Renal cortex interstitium (tissue), 11 donors: ENCODE measurements at regions not wholly inside any gene's neighbourhood (a gene's known extent, or its start where the extent isn't known, plus 50 kb on each side); places are given as distances from the start of the nearest gene placed in this dataset.
"Not testable (repeated sequence)": the region's sequence is repeated elsewhere in the genome, so short reads cannot be mapped to it uniquely, and the experiment has no call there.

Experiments used
- DNase-seq, 11 donors: peaks; one replicate each; pipeline ENCODE4 v3.0.0-alpha.2; 2013; ENCODE audit warnings: low read depth in 9 of 11, low spot score in 4 of 11; ENCODE audit errors: extremely low read depth in 1 of 11

- DNase-seq = not testable (repeated sequence)
Measured at GRCh38 chr16:88182967-88183881, 199.5 kb upstream of the ZNF469 start.

GRCh38 chr16:88184053-88184452 is 198.7 kb upstream of the ZNF469 start:
- DNase-seq = not testable (repeated sequence)

GRCh38 chr16:88184566-88185355 is 198.0 kb upstream of the ZNF469 start:
- DNase-seq = not testable (repeated sequence)

- DNase-seq = not testable (repeated sequence)
Measured at GRCh38 chr16:88185406-88185805, 197.4 kb upstream of the ZNF469 start.

DNA sequence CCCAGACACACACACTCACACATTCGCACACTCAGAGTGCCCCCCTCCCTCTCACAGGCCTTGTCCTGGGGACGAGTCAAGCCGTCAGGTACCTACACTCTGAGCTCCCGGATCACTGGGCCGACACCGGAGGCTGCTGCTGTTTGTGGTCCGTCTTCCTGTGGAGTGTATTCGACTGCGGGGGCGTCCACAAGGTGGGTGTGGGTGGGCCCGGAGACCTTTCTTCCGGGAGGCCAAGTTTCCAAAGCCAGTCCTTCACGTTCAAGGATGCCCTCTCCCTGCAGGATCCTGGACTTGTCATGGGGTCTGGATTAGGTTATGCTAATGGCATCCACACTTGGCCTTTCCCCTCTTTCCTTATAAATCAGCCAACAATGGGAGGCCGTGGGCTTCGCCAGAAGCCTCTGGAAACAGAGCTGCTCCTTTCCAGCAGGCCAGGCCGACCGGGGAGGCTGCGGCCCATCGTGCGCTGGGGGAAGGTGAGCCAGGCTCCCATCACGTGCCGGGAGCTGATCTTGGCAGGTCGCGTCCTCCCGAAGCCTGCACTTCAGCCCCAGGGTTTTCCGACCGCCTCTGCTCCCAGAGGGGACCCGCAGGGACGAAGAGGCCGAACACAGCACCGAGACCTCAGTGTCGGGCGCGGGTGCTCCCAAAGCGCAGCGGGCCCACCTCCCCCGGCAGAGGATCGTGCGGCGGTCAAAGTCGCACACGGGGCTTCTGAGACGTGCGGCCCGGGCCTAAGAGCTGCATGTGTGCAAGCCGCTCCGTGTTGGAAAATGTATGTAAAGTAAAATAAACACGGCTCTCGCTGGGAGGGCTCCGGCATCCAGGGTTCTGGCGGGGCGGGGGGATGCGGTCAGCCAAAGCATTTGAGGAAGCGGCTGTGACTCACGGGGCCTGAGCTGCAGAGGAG is 196.5 kb upstream of the ZNF469 start:
- DNase-seq = not testable (repeated sequence)

GRCh38 chr16:88186889-88187870 is 195.6 kb upstream of the ZNF469 start:
- DNase-seq = not testable (repeated sequence)

- DNase-seq = not testable (repeated sequence)
Measured at GRCh38 chr16:88188171-88188895, 194.4 kb upstream of the ZNF469 start.

DNA sequence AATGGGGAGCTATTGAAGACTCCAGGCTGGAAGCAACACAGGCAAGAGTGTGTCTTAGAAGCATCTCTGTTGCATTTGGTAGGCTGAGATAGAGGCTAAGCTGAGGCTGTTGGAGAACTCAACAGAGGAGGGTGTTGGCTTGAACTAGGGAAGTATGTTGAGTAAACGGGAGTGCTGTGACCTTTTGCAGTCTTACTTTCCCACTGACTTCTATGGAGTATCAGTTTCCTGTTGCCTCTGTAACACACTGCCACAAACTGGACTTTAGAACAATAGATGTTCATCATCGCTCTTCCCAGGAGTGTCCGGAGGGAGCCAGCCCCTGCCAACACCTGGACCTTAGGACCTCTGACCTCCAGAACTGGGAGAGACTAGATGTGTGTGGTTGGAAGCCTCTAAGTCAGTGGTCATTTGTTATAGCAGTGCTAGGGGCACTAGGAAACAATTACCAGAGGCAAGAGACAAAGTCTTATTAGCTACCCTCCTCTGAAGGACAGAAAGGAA is 192.1 kb upstream of the ZNF469 start:
- DNase-seq = not testable (repeated sequence)

DNA sequence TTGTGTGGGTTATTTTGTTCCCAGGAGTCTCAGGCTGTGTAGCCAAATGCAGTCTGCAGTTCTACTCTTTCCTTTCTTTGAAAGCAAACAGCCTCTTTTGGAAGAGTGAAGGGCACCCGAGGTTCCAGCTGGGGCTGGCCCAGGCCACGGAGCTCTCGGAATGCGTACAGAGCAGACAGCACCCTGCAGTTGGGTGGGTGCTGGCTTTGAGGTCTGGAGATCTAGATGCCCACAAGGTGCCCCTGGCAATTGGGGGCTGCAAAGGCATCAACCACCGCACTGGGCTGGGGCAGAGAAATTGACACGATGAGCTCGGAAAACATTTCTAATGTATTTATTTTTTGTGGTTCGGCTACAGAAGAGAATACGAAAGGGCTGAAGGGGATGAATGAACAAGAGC is 191.6 kb upstream of the ZNF469 start:
- not testable (repeated sequence) for DNase-seq

DNA sequence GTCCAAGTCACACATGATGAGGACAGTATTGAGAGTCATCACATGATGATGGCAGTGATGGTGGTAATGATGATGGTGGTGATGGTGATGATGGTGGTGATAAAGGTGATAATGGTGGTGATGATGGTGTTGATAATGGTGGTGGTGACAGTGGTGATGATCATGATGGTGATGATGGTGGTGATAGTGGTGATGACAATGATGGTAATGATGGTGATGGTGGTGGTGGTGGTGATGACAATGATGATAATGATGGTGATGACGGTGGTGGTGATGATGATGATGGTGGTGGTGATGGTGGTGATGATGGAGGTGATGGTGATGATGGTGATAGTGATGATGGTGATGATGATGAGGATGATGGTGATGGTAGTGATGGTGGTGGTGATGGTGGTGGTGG is 190.2 kb upstream of the ZNF469 start:
- DNase-seq = no peak

- peak in 4 of 11 donors; percentile 34 to 52 (median 43) for DNase-seq
Measured at GRCh38 chr16:88193706-88194396, 188.9 kb upstream of the ZNF469 start.

GRCh38 chr16:88194397-88195268 is 188.1 kb upstream of the ZNF469 start:
- peak in 6 of 11 donors; percentile 18 to 55 (median 40) for DNase-seq

GRCh38 chr16:88195269-88195705 is 187.5 kb upstream of the ZNF469 start:
- DNase-seq = no peak

DNA sequence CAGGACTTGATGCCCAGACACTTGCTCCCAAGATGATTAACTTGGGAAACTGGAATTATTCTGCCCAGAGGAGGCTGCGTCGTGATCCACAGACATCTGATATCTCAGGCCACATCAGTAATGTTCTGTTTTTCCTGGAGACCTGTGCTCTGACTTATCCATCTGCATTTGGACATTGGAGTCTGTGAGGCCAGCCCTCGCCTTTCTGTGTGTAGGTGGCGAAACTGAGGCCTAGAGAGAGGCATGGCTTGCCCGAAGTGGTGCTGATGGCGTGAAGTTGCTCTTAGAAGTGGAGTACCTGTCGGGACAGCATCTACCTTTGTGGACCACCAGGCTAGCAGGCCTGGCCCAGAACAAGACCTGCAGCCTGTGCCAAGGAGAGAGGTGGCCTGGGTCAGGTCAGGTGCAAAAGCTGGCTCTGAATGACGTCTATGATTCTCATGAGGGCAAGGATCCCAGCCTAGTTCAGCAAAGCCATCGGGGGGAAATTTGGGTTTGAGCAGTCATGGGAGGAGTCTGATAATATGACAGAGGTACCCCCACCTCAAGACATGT is 186.8 kb upstream of the ZNF469 start:
- no peak for DNase-seq
